Uterus (tissue), 2 donors: ENCODE measurements at regions not wholly inside any gene's neighbourhood (a gene's known extent, or its start where the extent isn't known, plus 50 kb on each side); places are given as distances from the start of the nearest gene placed in this dataset.

ENCODE experiments used
- CTCF ChIP-seq, 4 experiments: fragments of 200-600 bp in 2 of 4; fragments of 450-650 bp in 2 of 4; sonication (generic) in 2 of 4; IDR thresholded peaks; one replicate each; pipeline ENCODE4 v1.5.1; 2016 to 2019; ENCODE audit warnings: antibody characterized with exemption in 4 of 4, mild to moderate bottlenecking in 2 of 4, moderate library complexity in 1 of 4
- POLR2A ChIP-seq, 2 donors: fragments of 450-650 bp; IDR thresholded peaks; one replicate each; pipeline ENCODE4 v1.6.1; 2016; ENCODE audit warnings: antibody characterized with exemption in 2 of 2, mild to moderate bottlenecking in 1 of 2, moderate library complexity in 1 of 2

DNA sequence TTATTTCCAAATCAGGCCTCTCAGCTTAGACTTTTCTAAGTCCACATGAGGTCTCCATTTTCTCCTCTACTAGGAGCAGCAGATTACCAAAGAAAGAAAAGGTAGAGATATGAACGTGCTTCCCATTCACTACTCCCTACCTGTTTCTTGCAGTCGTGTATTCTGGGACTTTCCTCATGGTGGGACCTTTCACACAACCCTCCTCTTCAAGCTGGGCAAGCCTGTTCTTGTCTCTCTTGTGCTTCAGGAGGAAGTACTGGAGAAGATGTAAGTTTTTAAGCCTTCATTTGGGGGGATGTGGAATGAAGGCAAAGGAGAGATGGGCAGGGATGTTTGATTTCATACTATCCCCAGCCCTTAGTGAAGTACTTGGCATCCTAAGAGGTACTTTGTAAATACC, 128.8 kb upstream of the SESN3 start:
- TF ChIP-seq CTCF (IDR thresholded peaks at IDR 0.05) (no peak), POLR2A (IDR thresholded peaks at IDR 0.05) (no peak)
